ENCODE measurements at regions not wholly inside any gene's neighbourhood (a gene's known extent, or its start where the extent isn't known, plus 50 kb on each side); places are given as distances from the start of the nearest gene placed in this dataset.

- TF ChIP-seq POLR2A (IDR thresholded peaks at IDR 0.05; ENCODE audit: low read length), result no peak
- TF ChIP-seq GATA1 (IDR thresholded peaks at IDR 0.05; ENCODE audit: low read depth, low read length), result no peak
Observed at GRCh38 chr2:58527647-58528046, 286.5 kb upstream of the FANCL start.
